ENCODE measurements at regions not wholly inside any gene's neighbourhood (a gene's known extent, or its start where the extent isn't known, plus 50 kb on each side); places are given as distances from the start of the nearest gene placed in this dataset.

GRCh38 chr10:3719024-3719843 is 65.8 kb downstream of the KLF6 start:
- TF ChIP-seq, protein P1, sequence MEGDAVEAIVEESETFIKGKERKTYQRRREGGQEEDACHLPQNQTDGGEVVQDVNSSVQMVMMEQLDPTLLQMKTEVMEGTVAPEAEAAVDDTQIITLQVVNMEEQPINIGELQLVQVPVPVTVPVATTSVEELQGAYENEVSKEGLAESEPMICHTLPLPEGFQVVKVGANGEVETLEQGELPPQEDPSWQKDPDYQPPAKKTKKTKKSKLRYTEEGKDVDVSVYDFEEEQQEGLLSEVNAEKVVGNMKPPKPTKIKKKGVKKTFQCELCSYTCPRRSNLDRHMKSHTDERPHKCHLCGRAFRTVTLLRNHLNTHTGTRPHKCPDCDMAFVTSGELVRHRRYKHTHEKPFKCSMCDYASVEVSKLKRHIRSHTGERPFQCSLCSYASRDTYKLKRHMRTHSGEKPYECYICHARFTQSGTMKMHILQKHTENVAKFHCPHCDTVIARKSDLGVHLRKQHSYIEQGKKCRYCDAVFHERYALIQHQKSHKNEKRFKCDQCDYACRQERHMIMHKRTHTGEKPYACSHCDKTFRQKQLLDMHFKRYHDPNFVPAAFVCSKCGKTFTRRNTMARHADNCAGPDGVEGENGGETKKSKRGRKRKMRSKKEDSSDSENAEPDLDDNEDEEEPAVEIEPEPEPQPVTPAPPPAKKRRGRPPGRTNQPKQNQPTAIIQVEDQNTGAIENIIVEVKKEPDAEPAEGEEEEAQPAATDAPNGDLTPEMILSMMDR (IDR thresholded peaks at IDR 0.05; ENCODE audit: low read length): no peak
- TF ChIP-seq EZH2 (IDR thresholded peaks at IDR 0.05; ENCODE audit: borderline replicate concordance, low read length): no peak
